ENCODE measurements at regions not wholly inside any gene's neighbourhood (a gene's known extent, or its start where the extent isn't known, plus 50 kb on each side); places are given as distances from the start of the nearest gene placed in this dataset.

- no peak for DNase-seq
- Histone ChIP-seq H3K27me3 (ENCODE audit: control insufficient read depth in 1 of 2, insufficient read depth in 2 of 2, low read length in 1 of 2) (no peaks in the 10 kb centered on the region), H3K4me3 (ENCODE audit: low read length in 2 of 2) (no peak overlapping the region), H3K27ac (ENCODE audit: low read depth in 1 of 2, low read length in 2 of 2) (no peak overlapping the region), H3K9me3 (ENCODE audit: control insufficient read depth, low read length) (peaks cover 2% of the 10 kb centered on the region), H3K36me3 (ENCODE audit: control insufficient read depth in 1 of 2, insufficient read depth in 2 of 2, low read length in 1 of 2) (no peaks in the 10 kb centered on the region), H3K4me1 (ENCODE audit: control insufficient read depth in 1 of 2, insufficient read depth in 2 of 2, low read length in 2 of 2) (no peaks in the 10 kb centered on the region)
- no peak for ATAC-seq (ENCODE audit: low FRiP score)
- 52 to 69% methylated on average over 4 of the region's 4 CpGs for WGBS, 2 donors
- intact Hi-C loops (cut with DNase I): no loop called here
Measured at GRCh38 chr6:10310330-10310653, 104.6 kb downstream of the TFAP2A start.

DNA sequence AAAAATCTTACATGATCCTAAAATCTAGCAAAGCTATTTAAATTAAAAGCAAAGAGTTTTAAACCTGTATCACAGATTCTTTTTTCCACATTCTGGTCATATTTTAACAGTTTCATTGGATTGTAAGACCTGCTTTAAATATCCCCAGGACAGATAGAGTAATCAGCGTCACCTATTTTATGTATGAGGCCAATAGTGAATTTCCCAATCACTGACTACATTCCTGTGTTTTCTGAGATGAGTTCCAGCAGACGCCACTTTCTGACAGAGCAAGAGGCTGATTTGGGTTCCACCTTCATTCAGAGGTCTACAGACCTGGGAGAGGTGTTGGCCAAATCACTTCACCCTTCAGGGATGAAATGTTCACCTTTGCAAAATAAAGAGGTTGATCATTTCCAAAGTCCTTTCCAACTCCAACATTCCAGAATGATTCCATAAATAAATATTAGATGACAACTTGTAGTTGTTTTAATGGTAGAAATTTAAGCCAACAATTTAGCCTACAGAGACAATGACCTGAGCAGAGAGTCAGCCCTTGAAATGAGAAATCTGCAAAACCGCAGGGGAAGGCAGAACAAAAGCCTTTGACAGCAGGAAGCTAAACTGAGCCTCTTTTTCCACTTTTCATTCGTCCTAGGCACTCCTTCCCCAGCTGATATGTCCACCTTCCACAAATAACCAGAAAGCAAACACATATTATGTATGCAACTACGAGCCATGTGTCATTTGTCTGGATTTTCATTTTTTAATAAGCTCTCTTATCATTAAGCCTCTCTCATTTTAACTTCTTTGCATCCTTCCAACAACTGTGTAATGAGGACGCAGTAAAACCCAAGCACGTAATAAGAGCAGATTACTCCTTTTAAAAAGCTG, 105.2 kb downstream of the TFAP2A start:
- H3K4me3 ChIP-seq (ENCODE audit: low read length in 2 of 2): no peak overlapping the region
- no peak for ATAC-seq (ENCODE audit: low FRiP score)
- WGBS, 2 donors: 56 to 59% methylated on average over 7 of the region's 7 CpGs
- H3K9me3 ChIP-seq (ENCODE audit: control insufficient read depth, low read length): peaks cover 2% of the 10 kb centered on the region
- no peaks in the 10 kb centered on the region for H3K4me1 ChIP-seq (ENCODE audit: control insufficient read depth in 1 of 2, insufficient read depth in 2 of 2, low read length in 2 of 2)
- H3K27ac ChIP-seq (ENCODE audit: low read depth in 1 of 2, low read length in 2 of 2): no peak overlapping the region
- H3K27me3 ChIP-seq (ENCODE audit: control insufficient read depth in 1 of 2, insufficient read depth in 2 of 2, low read length in 1 of 2): no peaks in the 10 kb centered on the region
- H3K36me3 ChIP-seq (ENCODE audit: control insufficient read depth in 1 of 2, insufficient read depth in 2 of 2, low read length in 1 of 2): no peaks in the 10 kb centered on the region
- intact Hi-C loops (cut with DNase I): no loop called here
- no peak for DNase-seq

GRCh38 chr6:10307476-10307875, 107.4 kb downstream of the TFAP2A start:
- peaks cover 2% of the 10 kb centered on the region for H3K9me3 ChIP-seq (ENCODE audit: control insufficient read depth, low read length)
- no peak overlapping the region for H3K27ac ChIP-seq (ENCODE audit: low read depth in 1 of 2, low read length in 2 of 2)
- peaks cover 0 to 3% of the 10 kb centered on the region in 2 donors for H3K27me3 ChIP-seq (ENCODE audit: control insufficient read depth in 1 of 2, insufficient read depth in 2 of 2, low read length in 1 of 2)
- WGBS, 2 donors: 47 to 49% methylated on average over 3 of the region's 3 CpGs
- no peaks in the 10 kb centered on the region for H3K4me1 ChIP-seq (ENCODE audit: control insufficient read depth in 1 of 2, insufficient read depth in 2 of 2, low read length in 2 of 2)
- no peaks in the 10 kb centered on the region for H3K36me3 ChIP-seq (ENCODE audit: control insufficient read depth in 1 of 2, insufficient read depth in 2 of 2, low read length in 1 of 2)
- intact Hi-C loops (cut with DNase I): no loop called here
- ATAC-seq (ENCODE audit: low FRiP score): no peak
- no peak overlapping the region for H3K4me3 ChIP-seq (ENCODE audit: low read length in 2 of 2)
- DNase-seq: no peak

DNA sequence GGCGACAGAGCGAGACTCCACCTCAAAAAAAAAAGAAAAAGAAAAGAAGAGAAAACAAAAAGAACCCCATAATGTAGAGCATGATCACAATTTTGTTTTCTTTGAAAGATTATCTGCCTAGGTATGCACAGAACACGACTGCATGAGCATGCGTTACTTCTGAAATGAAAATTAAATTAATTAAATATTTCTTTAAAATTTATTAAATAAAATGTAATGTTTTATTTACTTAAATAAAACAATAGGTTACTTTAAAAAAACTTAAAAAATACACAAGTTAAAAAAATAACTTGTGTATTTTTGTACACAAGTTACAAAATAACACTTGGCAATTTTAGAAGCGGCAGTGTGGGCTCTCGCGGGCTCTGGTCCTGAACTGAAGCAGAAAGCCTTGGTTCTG, 107.8 kb downstream of the TFAP2A start:
- H3K4me1 ChIP-seq (ENCODE audit: control insufficient read depth in 1 of 2, insufficient read depth in 2 of 2, low read length in 2 of 2): no peaks in the 10 kb centered on the region
- H3K9me3 ChIP-seq (ENCODE audit: control insufficient read depth, low read length): peaks cover 2% of the 10 kb centered on the region
- no peak overlapping the region for H3K4me3 ChIP-seq (ENCODE audit: low read length in 2 of 2)
- no peak overlapping the region for H3K27ac ChIP-seq (ENCODE audit: low read depth in 1 of 2, low read length in 2 of 2)
- intact Hi-C loops (cut with DNase I): no loop called here
- H3K27me3 ChIP-seq (ENCODE audit: control insufficient read depth in 1 of 2, insufficient read depth in 2 of 2, low read length in 1 of 2): peaks cover 0 to 3% of the 10 kb centered on the region in 2 donors
- no peaks in the 10 kb centered on the region for H3K36me3 ChIP-seq (ENCODE audit: control insufficient read depth in 1 of 2, insufficient read depth in 2 of 2, low read length in 1 of 2)
- ATAC-seq (ENCODE audit: low FRiP score) (no peak), DNase-seq (no peak)
- WGBS, 2 donors: 88 to 90% methylated on average over 7 of the region's 7 CpGs

DNA sequence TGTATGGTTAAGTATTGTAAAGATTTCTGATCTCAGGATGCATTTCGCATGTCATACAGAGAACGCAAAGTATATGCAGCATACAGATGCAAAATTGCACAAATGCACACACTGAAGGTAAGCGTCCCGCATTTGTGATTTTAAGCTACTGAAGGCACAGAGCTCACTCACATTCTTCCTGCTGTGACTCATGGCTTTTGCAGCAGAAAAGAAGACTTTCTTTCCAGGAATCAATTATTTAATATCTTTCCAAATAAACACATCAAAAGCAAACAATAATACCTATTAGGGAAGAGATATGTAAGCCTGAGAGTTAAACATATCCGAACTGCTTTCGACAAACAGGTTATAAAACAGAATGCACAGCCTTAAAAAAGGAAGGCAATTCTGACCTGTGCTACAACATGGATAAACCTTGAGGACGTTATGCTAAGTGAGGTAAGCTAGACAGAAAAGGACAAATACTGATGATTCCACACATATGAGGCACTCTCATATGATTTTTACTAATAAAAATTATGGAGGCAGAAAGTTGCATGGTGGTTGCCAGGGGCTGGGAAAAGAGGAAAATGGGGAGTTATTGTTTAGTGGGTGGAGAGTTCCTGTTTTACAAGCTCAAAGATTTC, 109.0 kb downstream of the TFAP2A start:
- Histone ChIP-seq H3K4me1 (ENCODE audit: control insufficient read depth in 1 of 2, insufficient read depth in 2 of 2, low read length in 2 of 2) (no peaks in the 10 kb centered on the region), H3K36me3 (ENCODE audit: control insufficient read depth in 1 of 2, insufficient read depth in 2 of 2, low read length in 1 of 2) (no peaks in the 10 kb centered on the region), H3K4me3 (ENCODE audit: low read length in 2 of 2) (no peak overlapping the region), H3K9me3 (ENCODE audit: control insufficient read depth, low read length) (peaks cover under 1% of the 10 kb centered on the region), H3K27me3 (ENCODE audit: control insufficient read depth in 1 of 2, insufficient read depth in 2 of 2, low read length in 1 of 2) (peaks cover 0 to 3% of the 10 kb centered on the region in 2 donors), H3K27ac (ENCODE audit: low read depth in 1 of 2, low read length in 2 of 2) (no peak overlapping the region)
- ATAC-seq (ENCODE audit: low FRiP score) (no peak), DNase-seq (no peak)
- intact Hi-C loops (cut with DNase I): no loop called here
- WGBS, 2 donors: 73 to 74% methylated on average over 7 of the region's 7 CpGs

GRCh38 chr6:10303608-10304506, 111.0 kb downstream of the TFAP2A start:
- 70 to 71% methylated on average over 7 of the region's 7 CpGs for WGBS, 2 donors
- intact Hi-C loops (cut with DNase I): no loop called here

DNA sequence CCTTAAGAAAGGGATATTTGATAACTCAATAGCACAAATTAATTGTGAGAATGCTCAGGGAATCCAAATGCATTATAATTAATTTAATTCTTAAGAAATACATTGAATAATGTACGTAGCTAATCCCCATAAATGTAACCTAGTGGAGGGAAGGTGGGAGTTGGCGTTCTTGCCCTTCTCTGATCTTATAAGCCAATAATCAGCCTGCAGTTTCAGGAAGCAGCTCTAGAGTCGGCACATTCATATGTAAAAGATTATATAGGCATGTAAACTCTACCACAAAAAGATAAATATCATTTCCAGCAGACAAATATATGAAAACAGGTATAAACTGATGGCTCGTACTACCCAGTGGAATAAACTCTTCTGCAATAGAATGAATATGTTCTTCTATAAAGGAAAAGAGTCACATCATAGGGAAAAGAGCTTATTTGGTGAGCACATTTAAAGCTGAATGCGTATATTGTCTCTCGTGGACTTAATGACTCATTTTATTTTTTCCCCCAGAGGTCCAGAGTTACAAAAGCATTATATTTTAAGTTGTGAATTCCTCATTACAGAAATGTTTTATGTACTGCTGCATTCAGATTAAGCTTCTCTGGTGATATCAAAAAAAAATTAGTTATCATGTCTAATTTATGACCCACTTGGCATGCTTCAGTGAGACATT, 112.2 kb downstream of the TFAP2A start:
- no peak for ATAC-seq (ENCODE audit: low FRiP score)
- H3K27me3 ChIP-seq (ENCODE audit: control insufficient read depth in 1 of 2, insufficient read depth in 2 of 2, low read length in 1 of 2): peaks cover 0 to 3% of the 10 kb centered on the region in 2 donors
- H3K4me3 ChIP-seq (ENCODE audit: low read length in 2 of 2): no peak overlapping the region
- H3K4me1 ChIP-seq (ENCODE audit: control insufficient read depth in 1 of 2, insufficient read depth in 2 of 2, low read length in 2 of 2): no peaks in the 10 kb centered on the region
- no peak overlapping the region for H3K27ac ChIP-seq (ENCODE audit: low read depth in 1 of 2, low read length in 2 of 2)
- WGBS, 2 donors: 66 to 68% methylated on average over 6 of the region's 6 CpGs
- intact Hi-C loops (cut with DNase I): no loop called here
- no peak for DNase-seq
- H3K9me3 ChIP-seq (ENCODE audit: control insufficient read depth, low read length): no peaks in the 10 kb centered on the region
- H3K36me3 ChIP-seq (ENCODE audit: control insufficient read depth in 1 of 2, insufficient read depth in 2 of 2, low read length in 1 of 2): no peaks in the 10 kb centered on the region

More at GRCh38 chr6:10303608-10304506, 111.0 kb downstream of the TFAP2A start:
- Histone ChIP-seq H3K27ac (ENCODE audit: low read depth in 1 of 2, low read length in 2 of 2) (no peak overlapping the region), H3K4me3 (ENCODE audit: low read length in 2 of 2) (no peak overlapping the region), H3K4me1 (ENCODE audit: control insufficient read depth in 1 of 2, insufficient read depth in 2 of 2, low read length in 2 of 2) (no peaks in the 10 kb centered on the region), H3K36me3 (ENCODE audit: control insufficient read depth in 1 of 2, insufficient read depth in 2 of 2, low read length in 1 of 2) (no peaks in the 10 kb centered on the region), H3K27me3 (ENCODE audit: control insufficient read depth in 1 of 2, insufficient read depth in 2 of 2, low read length in 1 of 2) (peaks cover 0 to 3% of the 10 kb centered on the region in 2 donors), H3K9me3 (ENCODE audit: control insufficient read depth, low read length) (no peaks in the 10 kb centered on the region)
- ATAC-seq (ENCODE audit: low FRiP score) (no peak), DNase-seq (no peak)

- H3K27ac ChIP-seq (ENCODE audit: low read depth in 1 of 2, low read length in 2 of 2): no peak overlapping the region
- H3K4me3 ChIP-seq (ENCODE audit: low read length in 2 of 2): no peak overlapping the region
- intact Hi-C loops (cut with DNase I): no loop called here
- DNase-seq: no peak
- no peaks in the 10 kb centered on the region for H3K9me3 ChIP-seq (ENCODE audit: control insufficient read depth, low read length)
- H3K4me1 ChIP-seq (ENCODE audit: control insufficient read depth in 1 of 2, insufficient read depth in 2 of 2, low read length in 2 of 2): no peaks in the 10 kb centered on the region
- ATAC-seq (ENCODE audit: low FRiP score): no peak
- 83 to 88% methylated on average over 2 of the region's 2 CpGs for WGBS, 2 donors
- H3K36me3 ChIP-seq (ENCODE audit: control insufficient read depth in 1 of 2, insufficient read depth in 2 of 2, low read length in 1 of 2): no peaks in the 10 kb centered on the region
- peaks cover 0 to 3% of the 10 kb centered on the region in 2 donors for H3K27me3 ChIP-seq (ENCODE audit: control insufficient read depth in 1 of 2, insufficient read depth in 2 of 2, low read length in 1 of 2)
Measured at GRCh38 chr6:10300071-10300470, 114.8 kb downstream of the TFAP2A start.
